ENCODE measurements at regions not wholly inside any gene's neighbourhood (a gene's known extent, or its start where the extent isn't known, plus 50 kb on each side); places are given as distances from the start of the nearest gene placed in this dataset.

- H3K27me3 Mint-ChIP-seq, result peaks cover 14% of the 10 kb centered on the region
- peaks cover 3% of the 10 kb centered on the region for H3K9me3 Mint-ChIP-seq
- H3K4me3 Mint-ChIP-seq, result no peak overlapping the region
- H3K36me3 Mint-ChIP-seq (ENCODE audit: low read depth), result no peaks in the 10 kb centered on the region
- H3K27ac Mint-ChIP-seq, result no peak overlapping the region
- peaks cover 28% of the 10 kb centered on the region for H3K4me1 Mint-ChIP-seq (ENCODE audit: low read depth)
Measured at GRCh38 chr10:8187171-8187666, 132.7 kb downstream of the GATA3 start.

GRCh38 chr10:8189458-8189857 is 135.0 kb downstream of the GATA3 start:
- H3K27ac Mint-ChIP-seq, result no peak overlapping the region
- no peak overlapping the region for H3K4me3 Mint-ChIP-seq
- H3K4me1 Mint-ChIP-seq (ENCODE audit: low read depth), result peaks cover 9% of the 10 kb centered on the region
- peaks cover 3% of the 10 kb centered on the region for H3K9me3 Mint-ChIP-seq
- H3K27me3 Mint-ChIP-seq, result peaks cover 14% of the 10 kb centered on the region
- H3K36me3 Mint-ChIP-seq (ENCODE audit: low read depth), result no peaks in the 10 kb centered on the region

- Mint-ChIP-seq H3K27me3 (peaks cover 19% of the 10 kb centered on the region), H3K4me1 (ENCODE audit: low read depth) (peaks cover 9% of the 10 kb centered on the region), H3K9me3 (peaks cover 3% of the 10 kb centered on the region), H3K4me3 (no peak overlapping the region), H3K27ac (no peak overlapping the region), H3K36me3 (ENCODE audit: low read depth) (no peaks in the 10 kb centered on the region)
Measured at GRCh38 chr10:8192301-8192700, 137.8 kb downstream of the GATA3 start.

GRCh38 chr10:8193546-8193945 is 139.1 kb downstream of the GATA3 start:
- peaks cover 6% of the 10 kb centered on the region for H3K4me1 Mint-ChIP-seq (ENCODE audit: low read depth)
- H3K9me3 Mint-ChIP-seq, result no peaks in the 10 kb centered on the region
- H3K27me3 Mint-ChIP-seq, result peaks cover 13% of the 10 kb centered on the region
- H3K27ac Mint-ChIP-seq, result no peak overlapping the region
- no peaks in the 10 kb centered on the region for H3K36me3 Mint-ChIP-seq (ENCODE audit: low read depth)
- H3K4me3 Mint-ChIP-seq, result no peak overlapping the region

- H3K4me3 Mint-ChIP-seq, result no peak overlapping the region
- H3K27ac Mint-ChIP-seq, result no peak overlapping the region
- no peaks in the 10 kb centered on the region for H3K36me3 Mint-ChIP-seq (ENCODE audit: low read depth)
- peaks cover 3% of the 10 kb centered on the region for H3K4me1 Mint-ChIP-seq (ENCODE audit: low read depth)
- peaks cover 11% of the 10 kb centered on the region for H3K27me3 Mint-ChIP-seq
- no peaks in the 10 kb centered on the region for H3K9me3 Mint-ChIP-seq
Measured at GRCh38 chr10:8194050-8194449, 139.6 kb downstream of the GATA3 start.

GRCh38 chr10:8206882-8207281 is 152.4 kb downstream of the GATA3 start:
- Mint-ChIP-seq H3K9me3 (no peaks in the 10 kb centered on the region), H3K4me3 (no peak overlapping the region), H3K36me3 (ENCODE audit: low read depth) (no peaks in the 10 kb centered on the region), H3K4me1 (ENCODE audit: low read depth) (no peaks in the 10 kb centered on the region), H3K27me3 (no peaks in the 10 kb centered on the region), H3K27ac (no peak overlapping the region)

GRCh38 chr10:8211631-8212030 is 157.1 kb downstream of the GATA3 start:
- H3K4me1 Mint-ChIP-seq (ENCODE audit: low read depth), result peaks cover 1% of the 10 kb centered on the region
- H3K36me3 Mint-ChIP-seq (ENCODE audit: low read depth), result no peaks in the 10 kb centered on the region
- no peaks in the 10 kb centered on the region for H3K9me3 Mint-ChIP-seq
- H3K27ac Mint-ChIP-seq, result no peak overlapping the region
- no peaks in the 10 kb centered on the region for H3K27me3 Mint-ChIP-seq
- no peak overlapping the region for H3K4me3 Mint-ChIP-seq

GRCh38 chr10:8213735-8214134 is 159.2 kb downstream of the GATA3 start:
- Mint-ChIP-seq H3K4me3 (no peak overlapping the region), H3K27me3 (no peaks in the 10 kb centered on the region), H3K4me1 (ENCODE audit: low read depth) (peaks cover 10% of the 10 kb centered on the region), H3K36me3 (ENCODE audit: low read depth) (no peaks in the 10 kb centered on the region), H3K9me3 (no peaks in the 10 kb centered on the region), H3K27ac (no peak overlapping the region)

GRCh38 chr10:8214587-8214986 is 160.1 kb downstream of the GATA3 start:
- H3K27ac Mint-ChIP-seq, result no peak overlapping the region
- no peaks in the 10 kb centered on the region for H3K9me3 Mint-ChIP-seq
- H3K4me1 Mint-ChIP-seq (ENCODE audit: low read depth), result peaks cover 10% of the 10 kb centered on the region
- no peak overlapping the region for H3K4me3 Mint-ChIP-seq
- H3K27me3 Mint-ChIP-seq, result no peaks in the 10 kb centered on the region
- no peaks in the 10 kb centered on the region for H3K36me3 Mint-ChIP-seq (ENCODE audit: low read depth)

GRCh38 chr10:8216893-8217292 is 162.4 kb downstream of the GATA3 start:
- peaks cover 10% of the 10 kb centered on the region for H3K4me1 Mint-ChIP-seq (ENCODE audit: low read depth)
- H3K4me3 Mint-ChIP-seq, result no peak overlapping the region
- H3K27me3 Mint-ChIP-seq, result no peaks in the 10 kb centered on the region
- H3K9me3 Mint-ChIP-seq, result no peaks in the 10 kb centered on the region
- no peak overlapping the region for H3K27ac Mint-ChIP-seq
- H3K36me3 Mint-ChIP-seq (ENCODE audit: low read depth), result no peaks in the 10 kb centered on the region

- Mint-ChIP-seq H3K4me3 (no peak overlapping the region), H3K27ac (no peak overlapping the region), H3K4me1 (ENCODE audit: low read depth) (peaks cover 10% of the 10 kb centered on the region), H3K27me3 (peaks cover 4% of the 10 kb centered on the region), H3K9me3 (no peaks in the 10 kb centered on the region), H3K36me3 (ENCODE audit: low read depth) (no peaks in the 10 kb centered on the region)
Measured at GRCh38 chr10:8221451-8221850, 167.0 kb downstream of the GATA3 start.

- peaks cover 4% of the 10 kb centered on the region for H3K27me3 Mint-ChIP-seq
- no peak overlapping the region for H3K27ac Mint-ChIP-seq
- no peaks in the 10 kb centered on the region for H3K36me3 Mint-ChIP-seq (ENCODE audit: low read depth)
- no peak overlapping the region for H3K4me3 Mint-ChIP-seq
- H3K4me1 Mint-ChIP-seq (ENCODE audit: low read depth), result peaks cover 7% of the 10 kb centered on the region
- H3K9me3 Mint-ChIP-seq, result no peaks in the 10 kb centered on the region
Measured at GRCh38 chr10:8224591-8224990, 170.1 kb downstream of the GATA3 start.

- Mint-ChIP-seq H3K4me1 (ENCODE audit: low read depth) (peaks cover 7% of the 10 kb centered on the region), H3K27ac (no peak overlapping the region), H3K9me3 (no peaks in the 10 kb centered on the region), H3K36me3 (ENCODE audit: low read depth) (no peaks in the 10 kb centered on the region), H3K27me3 (peaks cover 4% of the 10 kb centered on the region), H3K4me3 (no peak overlapping the region)
Measured at GRCh38 chr10:8225187-8225586, 170.7 kb downstream of the GATA3 start.

- H3K27me3 Mint-ChIP-seq, result peaks cover 4% of the 10 kb centered on the region
- no peak overlapping the region for H3K4me3 Mint-ChIP-seq
- H3K36me3 Mint-ChIP-seq (ENCODE audit: low read depth), result no peaks in the 10 kb centered on the region
- no peaks in the 10 kb centered on the region for H3K9me3 Mint-ChIP-seq
- peaks cover 16% of the 10 kb centered on the region for H3K4me1 Mint-ChIP-seq (ENCODE audit: low read depth)
- H3K27ac Mint-ChIP-seq, result no peak overlapping the region
Measured at GRCh38 chr10:8227246-8227645, 172.8 kb downstream of the GATA3 start.

GRCh38 chr10:8229153-8229552 is 174.7 kb downstream of the GATA3 start:
- Mint-ChIP-seq H3K36me3 (ENCODE audit: low read depth) (no peaks in the 10 kb centered on the region), H3K27ac (no peak overlapping the region), H3K4me1 (ENCODE audit: low read depth) (peaks cover 16% of the 10 kb centered on the region), H3K9me3 (no peaks in the 10 kb centered on the region), H3K27me3 (peaks cover 5% of the 10 kb centered on the region), H3K4me3 (no peak overlapping the region)

GRCh38 chr10:8230902-8231301 is 176.4 kb downstream of the GATA3 start:
- Mint-ChIP-seq H3K36me3 (ENCODE audit: low read depth) (no peaks in the 10 kb centered on the region), H3K4me3 (no peak overlapping the region), H3K9me3 (no peaks in the 10 kb centered on the region), H3K4me1 (ENCODE audit: low read depth) (peaks cover 16% of the 10 kb centered on the region), H3K27me3 (peaks cover 10% of the 10 kb centered on the region), H3K27ac (no peak overlapping the region)

All from stimulated activated naive CD8-positive, alpha-beta T cell treated with anti-CD3 and anti-CD28 coated beads, Interleukin-15, Interleukin-2, amounts not matched to agents 100 ng/mL and 50 ng/mL, for 24 hours (primary cell).